Transverse colon (tissue), 3 donors: ENCODE measurements at regions not wholly inside any gene's neighbourhood (a gene's known extent, or its start where the extent isn't known, plus 50 kb on each side); places are given as distances from the start of the nearest gene placed in this dataset.

Experiments used
- EP300 ChIP-seq: sonication (generic); formaldehyde crosslinking; IDR thresholded peaks from one replicate; pipeline ENCODE4 v1.6.1; 2017; ENCODE audit warnings: antibody characterized with exemption, low read depth
- POLR2A ChIP-seq: fragments of 450-650 bp; IDR thresholded peaks from one replicate; pipeline ENCODE4 v1.6.1; 2016; ENCODE audit warnings: antibody characterized with exemption, mild to moderate bottlenecking, moderate library complexity
- TF ChIP-seq, protein P1 (sequence below), 5 experiments: fragments of 200-600 bp in 3 of 5; fragments of 450-650 bp in 2 of 5; sonication (generic) in 3 of 5; IDR thresholded peaks; 1 replicate in 2 of 5; 2 replicates in 3 of 5; pipeline ENCODE4 v1.5.1; 2016 to 2017; ENCODE audit warnings: antibody characterized with exemption in 5 of 5, inconsistent platforms in 3 of 5, mild to moderate bottlenecking in 2 of 5, moderate library complexity in 1 of 5

DNA sequence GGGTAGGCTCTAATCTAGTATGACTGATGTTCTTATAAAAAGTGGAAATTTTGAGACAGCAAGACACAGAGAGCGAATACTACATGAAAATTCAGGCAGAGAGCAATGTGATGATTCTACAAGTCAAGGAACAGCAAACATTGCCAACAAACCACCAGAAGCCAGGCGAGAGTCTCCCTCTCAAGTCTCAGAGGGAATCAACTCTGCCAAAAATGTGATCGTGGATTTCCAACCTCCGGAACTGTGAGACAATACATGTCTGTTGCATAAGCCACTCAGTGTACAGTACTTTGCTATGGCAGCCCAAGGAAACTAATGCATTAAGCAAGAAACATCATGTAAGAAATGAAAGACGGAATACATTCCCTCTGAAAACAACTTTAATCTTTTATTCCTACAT, 52.1 kb upstream of the CCNG1 start:
- TF ChIP-seq, protein P1, sequence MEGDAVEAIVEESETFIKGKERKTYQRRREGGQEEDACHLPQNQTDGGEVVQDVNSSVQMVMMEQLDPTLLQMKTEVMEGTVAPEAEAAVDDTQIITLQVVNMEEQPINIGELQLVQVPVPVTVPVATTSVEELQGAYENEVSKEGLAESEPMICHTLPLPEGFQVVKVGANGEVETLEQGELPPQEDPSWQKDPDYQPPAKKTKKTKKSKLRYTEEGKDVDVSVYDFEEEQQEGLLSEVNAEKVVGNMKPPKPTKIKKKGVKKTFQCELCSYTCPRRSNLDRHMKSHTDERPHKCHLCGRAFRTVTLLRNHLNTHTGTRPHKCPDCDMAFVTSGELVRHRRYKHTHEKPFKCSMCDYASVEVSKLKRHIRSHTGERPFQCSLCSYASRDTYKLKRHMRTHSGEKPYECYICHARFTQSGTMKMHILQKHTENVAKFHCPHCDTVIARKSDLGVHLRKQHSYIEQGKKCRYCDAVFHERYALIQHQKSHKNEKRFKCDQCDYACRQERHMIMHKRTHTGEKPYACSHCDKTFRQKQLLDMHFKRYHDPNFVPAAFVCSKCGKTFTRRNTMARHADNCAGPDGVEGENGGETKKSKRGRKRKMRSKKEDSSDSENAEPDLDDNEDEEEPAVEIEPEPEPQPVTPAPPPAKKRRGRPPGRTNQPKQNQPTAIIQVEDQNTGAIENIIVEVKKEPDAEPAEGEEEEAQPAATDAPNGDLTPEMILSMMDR (IDR thresholded peaks at IDR 0.05): no peak
- TF ChIP-seq EP300 (no peak), POLR2A (no peak)
